ENCODE measurements at regions not wholly inside any gene's neighbourhood (a gene's known extent, or its start where the extent isn't known, plus 50 kb on each side); places are given as distances from the start of the nearest gene placed in this dataset.

GRCh38 chr5:39998518-39998917 lies 573.7 kb upstream of the DAB2 start:
- no peak for TF ChIP-seq CTCF (IDR thresholded peaks at IDR 0.05; ENCODE audit: borderline replicate concordance, extremely low read depth, insufficient read depth)
- DNase-seq (no peak), FAIRE-seq (no peak)
- Histone ChIP-seq H3K9me3 (ENCODE audit: control insufficient read depth in 2 of 3, insufficient read depth in 1 of 3, low read length in 3 of 3) (no peaks in the 10 kb centered on the region), H3K27me3 (ENCODE audit: control insufficient read depth, insufficient read depth, low read length) (no peaks in the 10 kb centered on the region), H3K4me3 (ENCODE audit: low read length in 3 of 3) (no peak overlapping the region), H3K4me1 (ENCODE audit: control insufficient read depth in 2 of 3, insufficient read depth in 2 of 3, low read depth in 1 of 3, low read length in 3 of 3) (no peaks in the 10 kb centered on the region), H3K9ac (ENCODE audit: low read length in 3 of 3) (no peak overlapping the region), H3K36me3 (ENCODE audit: control insufficient read depth in 2 of 3, insufficient read depth in 3 of 3, low read length in 3 of 3) (no peaks in the 10 kb centered on the region), H3K27ac (ENCODE audit: low read depth in 2 of 2, low read length in 2 of 2) (no peak overlapping the region)
- intact Hi-C loops (cut with DNase I), result no loop called here

GRCh38 chr5:39995990-39996389 lies 571.2 kb upstream of the DAB2 start:
- TF ChIP-seq CTCF (IDR thresholded peaks at IDR 0.05; ENCODE audit: borderline replicate concordance, extremely low read depth, insufficient read depth), result no peak
- Histone ChIP-seq H3K4me1 (ENCODE audit: control insufficient read depth in 2 of 3, insufficient read depth in 2 of 3, low read depth in 1 of 3, low read length in 3 of 3) (no peaks in the 10 kb centered on the region), H3K36me3 (ENCODE audit: control insufficient read depth in 2 of 3, insufficient read depth in 3 of 3, low read length in 3 of 3) (no peaks in the 10 kb centered on the region), H3K4me3 (ENCODE audit: low read length in 3 of 3) (no peak overlapping the region), H3K27ac (ENCODE audit: low read depth in 2 of 2, low read length in 2 of 2) (no peak overlapping the region), H3K9me3 (ENCODE audit: control insufficient read depth in 2 of 3, insufficient read depth in 1 of 3, low read length in 3 of 3) (no peaks in the 10 kb centered on the region), H3K27me3 (ENCODE audit: control insufficient read depth, insufficient read depth, low read length) (no peaks in the 10 kb centered on the region), H3K9ac (ENCODE audit: low read length in 3 of 3) (no peak overlapping the region)
- DNase-seq, result no peak
- intact Hi-C loops (cut with DNase I), result no loop called here
- no peak for FAIRE-seq

GRCh38 chr5:39992617-39993202 lies 567.9 kb upstream of the DAB2 start:
- no peaks in the 10 kb centered on the region for H3K27me3 ChIP-seq (ENCODE audit: control insufficient read depth, insufficient read depth, low read length)
- no peaks in the 10 kb centered on the region for H3K36me3 ChIP-seq (ENCODE audit: control insufficient read depth in 2 of 3, insufficient read depth in 3 of 3, low read length in 3 of 3)
- H3K27ac ChIP-seq (ENCODE audit: low read depth in 2 of 2, low read length in 2 of 2), result no peak overlapping the region
- H3K9ac ChIP-seq (ENCODE audit: low read length in 3 of 3), result no peak overlapping the region
- TF ChIP-seq CTCF (IDR thresholded peaks at IDR 0.05; ENCODE audit: borderline replicate concordance, extremely low read depth, insufficient read depth), result no peak
- DNase-seq (no peak), FAIRE-seq (no peak)
- intact Hi-C loops (cut with DNase I), result no loop called here
- H3K9me3 ChIP-seq (ENCODE audit: control insufficient read depth in 2 of 3, insufficient read depth in 1 of 3, low read length in 3 of 3), result no peaks in the 10 kb centered on the region
- no peaks in the 10 kb centered on the region for H3K4me1 ChIP-seq (ENCODE audit: control insufficient read depth in 2 of 3, insufficient read depth in 2 of 3, low read depth in 1 of 3, low read length in 3 of 3)
- H3K4me3 ChIP-seq (ENCODE audit: low read length in 3 of 3), result no peak overlapping the region

GRCh38 chr5:39986614-39987013 lies 561.8 kb upstream of the DAB2 start:
- Histone ChIP-seq H3K27me3 (ENCODE audit: control insufficient read depth, insufficient read depth, low read length) (no peaks in the 10 kb centered on the region), H3K4me1 (ENCODE audit: control insufficient read depth in 2 of 3, insufficient read depth in 2 of 3, low read depth in 1 of 3, low read length in 3 of 3) (no peaks in the 10 kb centered on the region), H3K36me3 (ENCODE audit: control insufficient read depth in 2 of 3, insufficient read depth in 3 of 3, low read length in 3 of 3) (no peaks in the 10 kb centered on the region), H3K9ac (ENCODE audit: low read length in 3 of 3) (no peak overlapping the region), H3K9me3 (ENCODE audit: control insufficient read depth in 2 of 3, insufficient read depth in 1 of 3, low read length in 3 of 3) (no peaks in the 10 kb centered on the region), H3K27ac (ENCODE audit: low read depth in 2 of 2, low read length in 2 of 2) (no peak overlapping the region), H3K4me3 (ENCODE audit: low read length in 3 of 3) (no peak overlapping the region)
- DNase-seq, result no peak
- no peak for TF ChIP-seq CTCF (IDR thresholded peaks at IDR 0.05; ENCODE audit: borderline replicate concordance, extremely low read depth, insufficient read depth)
- intact Hi-C loops (cut with DNase I), result no loop called here
- FAIRE-seq, result no peak
